ENCODE measurements at regions not wholly inside any gene's neighbourhood (a gene's known extent, or its start where the extent isn't known, plus 50 kb on each side); places are given as distances from the start of the nearest gene placed in this dataset.

DNA sequence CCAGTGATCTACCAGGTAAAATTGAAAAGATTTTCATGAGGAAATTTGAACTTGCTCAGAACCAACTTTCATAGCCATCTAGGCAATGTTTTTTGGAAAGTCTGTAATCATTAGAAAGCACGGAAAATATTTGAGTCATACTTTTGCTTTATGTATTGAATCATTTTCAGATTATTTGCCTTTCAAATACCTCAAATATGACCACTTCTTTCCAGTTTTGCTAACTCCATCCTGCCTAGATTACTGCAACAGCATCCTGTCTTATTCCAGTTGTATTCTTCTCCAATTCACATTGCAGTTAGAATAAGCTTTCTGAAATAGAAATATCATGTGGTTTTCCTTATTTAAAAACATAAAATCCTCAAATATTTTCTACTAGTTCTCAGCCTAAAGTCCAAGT lies 239.8 kb upstream of the FAR2 start:
- TF ChIP-seq, protein P1, sequence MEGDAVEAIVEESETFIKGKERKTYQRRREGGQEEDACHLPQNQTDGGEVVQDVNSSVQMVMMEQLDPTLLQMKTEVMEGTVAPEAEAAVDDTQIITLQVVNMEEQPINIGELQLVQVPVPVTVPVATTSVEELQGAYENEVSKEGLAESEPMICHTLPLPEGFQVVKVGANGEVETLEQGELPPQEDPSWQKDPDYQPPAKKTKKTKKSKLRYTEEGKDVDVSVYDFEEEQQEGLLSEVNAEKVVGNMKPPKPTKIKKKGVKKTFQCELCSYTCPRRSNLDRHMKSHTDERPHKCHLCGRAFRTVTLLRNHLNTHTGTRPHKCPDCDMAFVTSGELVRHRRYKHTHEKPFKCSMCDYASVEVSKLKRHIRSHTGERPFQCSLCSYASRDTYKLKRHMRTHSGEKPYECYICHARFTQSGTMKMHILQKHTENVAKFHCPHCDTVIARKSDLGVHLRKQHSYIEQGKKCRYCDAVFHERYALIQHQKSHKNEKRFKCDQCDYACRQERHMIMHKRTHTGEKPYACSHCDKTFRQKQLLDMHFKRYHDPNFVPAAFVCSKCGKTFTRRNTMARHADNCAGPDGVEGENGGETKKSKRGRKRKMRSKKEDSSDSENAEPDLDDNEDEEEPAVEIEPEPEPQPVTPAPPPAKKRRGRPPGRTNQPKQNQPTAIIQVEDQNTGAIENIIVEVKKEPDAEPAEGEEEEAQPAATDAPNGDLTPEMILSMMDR (IDR thresholded peaks at IDR 0.05; ENCODE audit: low read depth, low read length, missing control alignments) = no peak
- H3K4me3 ChIP-seq (ENCODE audit: low read depth, low read length) = no peak overlapping the region
- DNase-seq (ENCODE audit: low read depth) = no peak

DNA sequence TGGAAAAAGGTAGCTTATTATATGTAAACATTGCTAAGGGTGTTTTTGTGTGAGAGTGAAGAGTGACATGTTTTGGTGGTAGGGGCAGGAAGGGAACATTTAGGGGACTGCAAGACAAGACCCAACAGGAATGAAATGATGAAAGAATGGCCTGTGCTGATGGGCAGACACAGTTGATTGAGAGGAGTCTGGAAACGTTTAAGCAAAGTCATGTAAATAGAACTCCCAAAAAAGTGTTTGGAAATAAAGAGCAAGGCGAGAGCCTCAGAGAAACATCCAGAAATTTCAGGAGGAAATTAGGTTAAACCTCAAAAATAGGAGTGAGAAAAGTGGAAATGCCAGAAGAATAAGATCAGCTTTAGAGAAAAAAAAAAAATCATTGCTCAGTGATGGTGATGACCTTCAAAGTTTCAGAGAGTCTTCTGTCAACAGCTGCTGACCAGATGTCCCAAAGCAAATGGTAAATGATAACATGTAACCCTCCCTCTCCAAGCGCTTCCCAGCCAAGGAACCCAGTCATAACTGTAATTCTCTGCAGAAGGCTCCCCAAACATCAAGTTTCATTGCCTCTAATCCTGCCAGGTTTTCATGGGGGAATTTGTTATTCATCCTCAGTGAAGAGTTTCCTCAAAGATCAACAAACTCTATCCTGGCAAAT lies 223.2 kb upstream of the FAR2 start:
- no peak for DNase-seq (ENCODE audit: low read depth)
- TF ChIP-seq, protein P1 (IDR thresholded peaks at IDR 0.05; ENCODE audit: low read depth, low read length, missing control alignments) = no peak

DNA sequence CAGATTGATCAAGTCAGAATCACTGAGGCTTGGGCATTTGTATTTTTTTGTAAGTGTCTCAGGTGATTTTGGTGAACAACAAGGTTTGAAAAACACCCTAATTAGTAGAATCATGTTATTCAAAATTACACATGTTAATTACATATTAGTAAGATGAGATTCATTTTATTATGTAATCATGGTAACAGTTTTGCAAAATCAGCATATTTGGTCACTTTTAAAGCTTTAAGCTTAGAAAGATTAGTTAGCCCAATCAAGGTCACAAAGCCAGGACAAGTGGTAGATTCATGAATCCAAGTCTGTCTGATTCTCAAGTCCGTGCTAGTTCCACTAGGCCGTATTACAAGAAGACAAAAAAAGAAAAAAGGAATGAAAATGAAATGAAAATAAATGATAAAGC lies 218.4 kb upstream of the FAR2 start:
- no peak for DNase-seq (ENCODE audit: low read depth)
- H3K4me3 ChIP-seq (ENCODE audit: low read depth, low read length) = no peak overlapping the region
- TF ChIP-seq, protein P1 (IDR thresholded peaks at IDR 0.05; ENCODE audit: low read depth, low read length, missing control alignments) = no peak

More for the DNA sequence above, 223.2 kb upstream of the FAR2 start:
- H3K4me3 ChIP-seq (ENCODE audit: low read depth, low read length) = no peak overlapping the region

DNA sequence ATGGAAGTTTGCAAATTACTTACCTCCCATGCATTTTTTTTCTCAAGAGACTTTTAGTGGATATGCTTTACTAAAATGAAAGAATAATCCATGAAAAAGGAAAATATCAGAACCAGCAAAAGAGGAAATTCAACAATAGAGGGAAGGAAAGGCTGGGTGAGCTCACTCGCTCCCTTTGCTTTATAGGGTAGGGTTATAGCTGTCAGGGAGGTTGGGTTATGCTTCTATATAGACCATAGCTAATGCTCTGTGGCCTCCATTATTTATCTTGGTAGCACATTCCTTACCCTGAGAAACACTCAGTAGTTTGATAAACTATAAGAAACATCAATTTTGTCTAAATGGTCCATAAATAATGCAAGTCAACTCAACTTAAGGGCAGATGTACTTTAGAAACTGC lies 215.9 kb upstream of the FAR2 start:
- no peak for DNase-seq (ENCODE audit: low read depth)
- TF ChIP-seq, protein P1 (IDR thresholded peaks at IDR 0.05; ENCODE audit: low read depth, low read length, missing control alignments) = no peak
- no peak overlapping the region for H3K4me3 ChIP-seq (ENCODE audit: low read depth, low read length)

DNA sequence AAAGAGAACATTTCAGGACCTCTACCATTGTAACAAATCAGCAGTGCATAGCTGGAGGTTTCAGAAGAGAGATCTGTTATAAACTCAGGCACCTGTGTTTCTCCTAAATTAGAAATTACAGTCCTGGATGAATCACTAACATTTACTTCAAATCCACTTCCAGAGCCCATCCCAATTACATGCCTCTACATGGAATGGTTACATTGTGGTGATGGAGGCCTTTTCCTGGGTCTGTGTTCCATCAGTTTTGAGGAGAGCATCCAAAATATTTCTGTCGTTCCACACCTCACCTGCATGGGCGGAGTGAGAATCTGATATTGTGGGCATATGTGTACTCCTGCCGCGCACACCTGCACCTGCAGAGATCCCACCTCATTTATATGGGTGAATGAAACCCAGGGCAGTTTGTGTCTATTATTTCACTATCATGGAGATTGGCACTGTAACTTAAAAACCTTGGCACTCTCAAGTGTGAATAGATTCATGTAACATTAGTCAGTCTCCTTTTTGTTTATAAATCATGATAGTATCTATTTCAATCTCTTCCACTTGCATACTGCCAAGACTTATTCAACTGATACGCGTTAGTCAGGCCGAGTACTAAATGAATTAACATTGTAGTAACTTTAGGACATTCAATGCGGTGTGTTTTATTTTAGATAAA lies 215.1 kb upstream of the FAR2 start:
- no peak for DNase-seq (ENCODE audit: low read depth)
- no peak overlapping the region for H3K4me3 ChIP-seq (ENCODE audit: low read depth, low read length)
- TF ChIP-seq, protein P1 (IDR thresholded peaks at IDR 0.05; ENCODE audit: low read depth, low read length, missing control alignments) = no peak

DNA sequence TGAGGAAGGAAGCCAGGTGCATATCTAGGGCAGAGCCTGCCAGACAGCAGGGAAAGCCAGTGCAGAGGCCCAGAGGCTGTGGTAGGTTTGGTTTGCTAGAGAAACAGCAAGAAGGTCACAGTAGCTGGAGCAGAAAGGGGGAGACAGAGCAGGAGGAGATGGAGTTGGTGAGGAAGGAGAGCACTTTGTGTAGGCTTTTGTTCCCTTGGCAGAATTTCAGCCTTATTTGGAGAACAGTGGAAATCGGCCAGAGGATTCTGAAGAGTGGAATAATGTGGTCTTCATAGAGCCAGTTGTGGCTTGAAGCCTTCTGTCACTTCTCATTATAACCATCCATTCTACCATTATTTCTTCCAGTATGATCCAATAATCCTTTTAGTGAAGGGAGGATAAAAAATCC lies 212.9 kb upstream of the FAR2 start:
- TF ChIP-seq, protein P1 (IDR thresholded peaks at IDR 0.05; ENCODE audit: low read depth, low read length, missing control alignments) = no peak
- no peak for DNase-seq (ENCODE audit: low read depth)
- H3K4me3 ChIP-seq (ENCODE audit: low read depth, low read length) = no peak overlapping the region

- TF ChIP-seq, protein P1 (IDR thresholded peaks at IDR 0.05; ENCODE audit: low read depth, low read length, missing control alignments) = no peak
- no peak overlapping the region for H3K4me3 ChIP-seq (ENCODE audit: low read depth, low read length)
- DNase-seq (ENCODE audit: low read depth) = no peak
These were observed 212.4 kb upstream of the FAR2 start for GRCh38 chr12:28936711-28937110.

All from GM12864 (cell line).